ENCODE measurements at regions not wholly inside any gene's neighbourhood (a gene's known extent, or its start where the extent isn't known, plus 50 kb on each side); places are given as distances from the start of the nearest gene placed in this dataset.

GRCh38 chr18:38042211-38042890 lies 476.8 kb upstream of the CELF4 start:
- CTCF ChIA-PET: no interaction called here
- POLR2A ChIA-PET: no interaction called here
- DNase-seq (ENCODE audit: extremely low spot score): no peak
- no peak for TF ChIP-seq L3MBTL2 (conservative IDR thresholded peaks at IDR 0.05)
- no peak for TF ChIP-seq LEF1 (IDR thresholded peaks at IDR 0.05; ENCODE audit: borderline replicate concordance)
- TF ChIP-seq CTBP1 (IDR thresholded peaks at IDR 0.05; ENCODE audit: borderline replicate concordance): no peak
- no peak for TF ChIP-seq ELF4 (IDR thresholded peaks at IDR 0.05)

DNA sequence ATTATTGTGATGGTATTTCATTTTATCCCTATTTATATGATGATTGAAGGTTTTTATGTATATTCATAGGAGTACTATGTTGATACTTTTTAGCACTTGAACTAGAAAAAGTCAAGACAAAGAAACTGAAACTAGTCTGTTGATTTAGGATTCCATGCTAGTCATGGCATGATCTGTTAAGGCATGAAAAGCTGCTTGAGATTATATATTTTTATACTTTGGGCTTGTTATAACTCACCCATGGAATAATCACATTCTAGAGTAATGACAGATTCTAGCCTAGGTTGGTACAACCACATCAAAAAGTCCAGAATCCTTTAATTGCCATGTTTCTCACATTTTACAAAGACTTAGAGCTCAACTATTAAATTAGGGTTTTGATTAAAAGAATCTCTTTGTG lies 472.6 kb upstream of the CELF4 start:
- TF ChIP-seq ARNT (IDR thresholded peaks at IDR 0.05) (no peak), FOXA1 (IDR thresholded peaks at IDR 0.05) (no peak), FOXK2 (IDR thresholded peaks at IDR 0.05) (no peak), SUZ12 (IDR thresholded peaks at IDR 0.05) (no peak)
- TF ChIP-seq, protein P1, sequence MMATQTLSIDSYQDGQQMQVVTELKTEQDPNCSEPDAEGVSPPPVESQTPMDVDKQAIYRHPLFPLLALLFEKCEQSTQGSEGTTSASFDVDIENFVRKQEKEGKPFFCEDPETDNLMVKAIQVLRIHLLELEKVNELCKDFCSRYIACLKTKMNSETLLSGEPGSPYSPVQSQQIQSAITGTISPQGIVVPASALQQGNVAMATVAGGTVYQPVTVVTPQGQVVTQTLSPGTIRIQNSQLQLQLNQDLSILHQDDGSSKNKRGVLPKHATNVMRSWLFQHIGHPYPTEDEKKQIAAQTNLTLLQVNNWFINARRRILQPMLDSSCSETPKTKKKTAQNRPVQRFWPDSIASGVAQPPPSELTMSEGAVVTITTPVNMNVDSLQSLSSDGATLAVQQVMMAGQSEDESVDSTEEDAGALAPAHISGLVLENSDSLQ (IDR thresholded peaks at IDR 0.05): no peak
- ChIA-PET CTCF (interaction anchor here (0.6 to 1.0 kb wide), 3 partner anchors 13 to 262 kb away, joined by 3 read pairs; no protein-coding TSS in a partner anchor), POLR2A (no interaction called here)
- DNase-seq (ENCODE audit: extremely low spot score): no peak

DNA sequence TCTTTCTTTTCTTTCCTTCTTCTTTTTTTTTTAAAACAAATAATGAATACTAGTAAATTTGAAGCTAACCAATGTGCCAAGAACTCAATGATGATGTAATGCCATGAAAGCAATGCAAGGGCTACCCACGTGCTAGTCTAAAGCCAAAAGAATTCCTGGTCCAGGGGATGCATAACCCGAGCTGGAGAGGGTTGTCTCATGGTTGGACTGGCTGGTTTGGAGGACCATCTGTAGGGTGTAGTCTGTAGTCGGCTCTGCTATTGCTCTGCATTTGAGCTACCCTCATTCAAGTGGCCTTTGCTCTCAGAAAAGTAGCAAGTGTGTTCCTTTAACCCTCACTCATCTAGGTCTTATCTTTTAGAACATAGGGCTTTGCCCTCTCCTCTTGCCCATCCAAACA lies 469.6 kb upstream of the CELF4 start:
- TF ChIP-seq, protein P1 (IDR thresholded peaks at IDR 0.05): no peak
- TF ChIP-seq ZNF384 (IDR thresholded peaks at IDR 0.05) (no peak), FOXA1 (IDR thresholded peaks at IDR 0.05) (no peak), ARNT (IDR thresholded peaks at IDR 0.05) (no peak), FOXM1 (IDR thresholded peaks at IDR 0.05; ENCODE audit: borderline replicate concordance) (no peak), HDGF (IDR thresholded peaks at IDR 0.05; ENCODE audit: borderline replicate concordance) (no peak), BHLHE40 (IDR thresholded peaks at IDR 0.05; ENCODE audit: borderline replicate concordance) (no peak)
- ChIA-PET POLR2A (no interaction called here), CTCF (no interaction called here)
- no peak for DNase-seq (ENCODE audit: extremely low spot score)

DNA sequence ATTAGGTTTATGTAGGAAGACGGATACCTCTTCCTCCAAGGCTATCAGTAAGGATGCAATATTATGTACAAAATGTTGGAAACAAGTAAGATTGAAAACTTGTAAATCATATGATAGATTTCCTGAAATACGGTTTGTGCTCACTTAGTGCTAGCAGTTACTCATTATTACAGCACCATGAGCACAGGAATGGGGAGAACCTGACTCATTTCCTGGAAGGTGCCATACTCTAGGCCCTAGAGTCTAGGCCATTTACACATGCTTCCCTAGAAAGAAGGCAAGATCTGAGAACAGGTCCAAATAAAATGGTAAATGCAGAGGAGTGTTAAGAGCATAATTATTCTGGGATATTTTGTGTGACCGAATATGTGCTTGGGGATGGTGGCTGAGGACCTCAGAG lies 467.7 kb upstream of the CELF4 start:
- TF ChIP-seq NFRKB (IDR thresholded peaks at IDR 0.05) (no peak), HDGF (IDR thresholded peaks at IDR 0.05; ENCODE audit: borderline replicate concordance) (no peak), SP1 (IDR thresholded peaks at IDR 0.05) (no peak), ARNT (IDR thresholded peaks at IDR 0.05) (no peak), TARDBP (IDR thresholded peaks at IDR 0.05) (no peak), ZNF384 (IDR thresholded peaks at IDR 0.05) (no peak), CTBP1 (IDR thresholded peaks at IDR 0.05; ENCODE audit: borderline replicate concordance) (no peak), LEF1 (IDR thresholded peaks at IDR 0.05; ENCODE audit: borderline replicate concordance) (no peak)

GRCh38 chr18:38032516-38032915 lies 466.9 kb upstream of the CELF4 start:
- TF ChIP-seq ZNF384 (IDR thresholded peaks at IDR 0.05): no peak
- TF ChIP-seq L3MBTL2 (conservative IDR thresholded peaks at IDR 0.05): no peak
- CTCF ChIA-PET: no interaction called here
- no peak for DNase-seq (ENCODE audit: extremely low spot score)
- POLR2A ChIA-PET: no interaction called here

More for the DNA sequence above, 467.7 kb upstream of the CELF4 start:
- ChIA-PET CTCF (no interaction called here), POLR2A (no interaction called here)
- no peak for DNase-seq (ENCODE audit: extremely low spot score)

- DNase-seq (ENCODE audit: extremely low spot score): no peak
- ChIA-PET POLR2A (no interaction called here), CTCF (no interaction called here)
- TF ChIP-seq TARDBP (IDR thresholded peaks at IDR 0.05) (no peak), FOXM1 (IDR thresholded peaks at IDR 0.05; ENCODE audit: borderline replicate concordance) (no peak), BHLHE40 (IDR thresholded peaks at IDR 0.05; ENCODE audit: borderline replicate concordance) (no peak), CTBP1 (IDR thresholded peaks at IDR 0.05; ENCODE audit: borderline replicate concordance) (no peak), FOXK2 (IDR thresholded peaks at IDR 0.05) (no peak), HDGF (IDR thresholded peaks at IDR 0.05; ENCODE audit: borderline replicate concordance) (no peak), ZNF384 (IDR thresholded peaks at IDR 0.05) (no peak), LEF1 (IDR thresholded peaks at IDR 0.05; ENCODE audit: borderline replicate concordance) (no peak), NFRKB (IDR thresholded peaks at IDR 0.05) (no peak), SP1 (IDR thresholded peaks at IDR 0.05) (no peak)
- TF ChIP-seq, protein P1 (IDR thresholded peaks at IDR 0.05): no peak
Measured at GRCh38 chr18:38028946-38029345, 463.3 kb upstream of the CELF4 start.

DNA sequence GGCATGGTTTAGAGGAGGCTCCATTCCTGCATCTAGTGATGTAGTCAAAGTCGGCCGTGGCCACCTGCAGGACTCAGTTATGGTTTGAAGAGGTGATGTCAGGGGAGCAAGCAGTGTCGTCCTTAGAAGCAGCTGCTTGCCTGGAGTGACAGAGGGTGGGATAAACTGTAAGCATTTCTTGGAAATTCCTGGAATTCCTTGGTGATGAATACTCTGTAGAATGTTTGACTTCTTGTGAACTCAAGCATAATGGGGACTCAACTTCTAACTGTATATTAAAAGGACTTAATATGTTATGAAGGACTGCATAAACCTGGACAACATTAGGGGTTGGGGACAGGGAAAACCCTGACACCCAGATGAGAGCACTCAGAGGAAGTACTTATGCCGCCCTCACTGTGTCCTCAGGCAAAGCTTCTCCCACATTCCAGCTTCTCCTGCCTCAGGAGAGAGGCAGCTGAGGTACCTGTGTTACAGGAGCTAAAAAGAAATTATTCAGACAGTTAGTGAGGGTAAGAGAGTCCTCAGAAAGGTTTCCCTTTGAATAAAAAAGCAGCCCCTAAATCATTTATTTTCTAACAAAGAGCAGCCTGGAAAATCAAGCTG lies 459.9 kb upstream of the CELF4 start:
- POLR2A ChIA-PET: no interaction called here
- TF ChIP-seq ZNF384 (IDR thresholded peaks at IDR 0.05) (no peak), HDGF (IDR thresholded peaks at IDR 0.05; ENCODE audit: borderline replicate concordance) (no peak), SP1 (IDR thresholded peaks at IDR 0.05) (no peak), BHLHE40 (IDR thresholded peaks at IDR 0.05; ENCODE audit: borderline replicate concordance) (no peak), ELF4 (IDR thresholded peaks at IDR 0.05) (no peak), FOXA1 (IDR thresholded peaks at IDR 0.05) (no peak), CTBP1 (IDR thresholded peaks at IDR 0.05; ENCODE audit: borderline replicate concordance) (no peak), LEF1 (IDR thresholded peaks at IDR 0.05; ENCODE audit: borderline replicate concordance) (no peak), L3MBTL2 (conservative IDR thresholded peaks at IDR 0.05) (no peak)
- TF ChIP-seq, protein P1 (IDR thresholded peaks at IDR 0.05): no peak
- CTCF ChIA-PET: interaction anchor here (0.6 to 1.0 kb wide), 2 partner anchors 13 to 33 kb away, joined by 3 read pairs; no protein-coding TSS in a partner anchor
- no peak for DNase-seq (ENCODE audit: extremely low spot score)

Data from HEK293T (cell line).